IPS-15b (cell line): ENCODE measurements at regions not wholly inside any gene's neighbourhood (a gene's known extent, or its start where the extent isn't known, plus 50 kb on each side); places are given as distances from the start of the nearest gene placed in this dataset.
"Not testable (repeated sequence)": the region's sequence is repeated elsewhere in the genome, so short reads cannot be mapped to it uniquely, and the experiment has no call there.

Experiments
- H3K27me3 ChIP-seq: one replicate; pipeline ENCODE4 v1.6.1; 2013; ENCODE audit warnings: low read length; ENCODE audit not compliant: control insufficient read depth, insufficient read depth
- H3K36me3 ChIP-seq: one replicate; pipeline ENCODE4 v1.6.1; 2013; ENCODE audit warnings: low read length; ENCODE audit not compliant: control insufficient read depth, insufficient read depth
- H3K4me1 ChIP-seq: one replicate; pipeline ENCODE4 v1.6.1; 2013; ENCODE audit warnings: mild to moderate bottlenecking, low read length; ENCODE audit not compliant: control insufficient read depth, insufficient read depth
- H3K4me3 ChIP-seq: one replicate; pipeline ENCODE4 v1.5.1; 2013; ENCODE audit warnings: low read depth, low read length
- H3K9ac ChIP-seq: one replicate; pipeline ENCODE4 v1.6.1; 2013; ENCODE audit warnings: low read depth, mild to moderate bottlenecking, low read length
- H3K9me3 ChIP-seq: one replicate; pipeline ENCODE4 v1.6.1; 2013; ENCODE audit warnings: mild to moderate bottlenecking, low read length; ENCODE audit not compliant: control insufficient read depth, insufficient read depth

DNA sequence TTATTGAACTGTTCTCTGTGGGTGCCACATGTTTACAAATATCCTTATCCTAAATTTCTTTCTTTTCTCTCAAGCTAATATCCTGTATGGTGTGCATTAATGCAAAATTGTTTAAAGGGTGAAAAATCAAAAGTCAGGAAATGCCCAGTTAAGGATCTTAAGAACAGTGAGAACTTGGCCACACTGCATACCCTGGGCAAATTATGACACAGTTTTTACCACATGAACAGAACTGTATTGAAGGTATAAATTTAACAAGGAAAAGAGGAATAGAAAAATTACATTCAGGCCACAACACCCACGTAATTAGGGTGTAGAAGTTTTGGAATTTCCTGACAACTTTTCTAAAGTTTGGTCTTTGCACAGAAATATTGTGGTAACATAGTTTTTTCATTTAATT is 94.4 kb upstream of the HCCS start:
- peaks cover 3% of the 10 kb centered on the region for H3K9me3 ChIP-seq
- no peaks in the 10 kb centered on the region for H3K36me3 ChIP-seq
- no peak overlapping the region for H3K4me3 ChIP-seq

DNA sequence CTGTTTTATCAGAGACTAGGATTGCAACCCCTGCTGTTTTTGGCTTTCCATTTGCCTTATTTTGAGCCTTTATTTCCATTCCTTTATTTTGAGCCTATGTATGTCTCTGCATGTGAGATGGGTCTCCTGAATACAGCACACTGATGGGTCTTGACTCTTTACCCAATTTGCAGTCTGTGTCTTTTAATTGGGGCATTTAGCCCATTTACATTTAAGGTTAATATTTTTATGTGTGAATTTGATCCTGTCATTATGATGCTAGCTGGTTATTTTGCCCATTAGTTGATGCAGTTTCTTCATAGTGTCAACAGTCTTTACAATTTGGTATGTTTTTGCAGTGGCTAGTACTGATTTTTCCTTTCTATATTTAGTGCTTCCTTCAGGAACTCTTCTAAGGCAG is 88.5 kb upstream of the HCCS start:
- H3K4me1 ChIP-seq, result not testable (repeated sequence)

More for the DNA sequence above, 94.4 kb upstream of the HCCS start:
- no peaks in the 10 kb centered on the region for H3K4me1 ChIP-seq
- no peaks in the 10 kb centered on the region for H3K27me3 ChIP-seq
- H3K9ac ChIP-seq, result no peak overlapping the region

DNA sequence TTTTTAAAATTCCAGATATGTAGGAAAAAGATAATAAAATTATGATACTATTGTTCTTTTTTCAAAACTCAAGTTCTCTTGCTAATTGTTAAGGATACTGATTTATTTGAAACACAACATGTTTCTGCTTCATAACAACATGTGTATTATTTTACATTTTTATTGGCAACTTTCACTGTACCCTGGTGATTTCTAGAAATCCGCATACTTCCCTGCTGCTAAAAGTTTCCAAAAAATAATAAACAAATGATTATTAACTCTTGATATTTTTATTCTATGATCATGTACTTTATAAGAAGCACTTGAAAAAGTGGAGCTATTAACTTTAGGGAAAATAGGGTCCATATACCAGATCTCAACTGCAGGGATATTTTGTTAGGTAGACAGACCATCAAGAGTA is 71.2 kb upstream of the HCCS start:
- no peaks in the 10 kb centered on the region for H3K36me3 ChIP-seq
- no peaks in the 10 kb centered on the region for H3K4me1 ChIP-seq
- H3K27me3 ChIP-seq, result no peaks in the 10 kb centered on the region

More for the DNA sequence above, 88.5 kb upstream of the HCCS start:
- not testable (repeated sequence) for H3K9ac ChIP-seq, H3K27me3 ChIP-seq, H3K4me3 ChIP-seq, H3K36me3 ChIP-seq, H3K9me3 ChIP-seq

DNA sequence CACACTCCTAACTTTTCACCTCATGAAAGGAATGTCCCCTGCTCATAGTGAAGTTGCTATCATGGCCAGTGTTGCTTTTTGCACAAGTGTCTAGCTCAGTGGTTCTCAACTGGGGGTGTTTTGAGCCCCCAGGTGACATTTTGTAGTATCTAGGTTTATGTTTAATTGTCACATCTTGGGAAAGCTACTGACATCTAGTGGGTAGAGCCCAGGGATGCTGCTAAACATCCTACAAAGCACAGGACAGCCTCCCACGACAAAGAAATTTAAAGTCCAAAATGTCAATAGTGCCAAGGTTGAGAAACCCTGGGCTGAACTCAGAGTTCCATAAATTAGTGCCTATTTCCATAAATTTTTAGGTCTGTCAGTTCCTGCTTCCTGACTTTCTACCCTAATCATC is 70.7 kb upstream of the HCCS start:
- Histone ChIP-seq H3K4me3 (no peak overlapping the region), H3K4me1 (no peaks in the 10 kb centered on the region), H3K27me3 (no peaks in the 10 kb centered on the region), H3K9ac (no peak overlapping the region), H3K9me3 (no peaks in the 10 kb centered on the region), H3K36me3 (no peaks in the 10 kb centered on the region)

More for the DNA sequence above, 71.2 kb upstream of the HCCS start:
- H3K9me3 ChIP-seq, result no peaks in the 10 kb centered on the region
- H3K9ac ChIP-seq, result no peak overlapping the region
- no peak overlapping the region for H3K4me3 ChIP-seq

DNA sequence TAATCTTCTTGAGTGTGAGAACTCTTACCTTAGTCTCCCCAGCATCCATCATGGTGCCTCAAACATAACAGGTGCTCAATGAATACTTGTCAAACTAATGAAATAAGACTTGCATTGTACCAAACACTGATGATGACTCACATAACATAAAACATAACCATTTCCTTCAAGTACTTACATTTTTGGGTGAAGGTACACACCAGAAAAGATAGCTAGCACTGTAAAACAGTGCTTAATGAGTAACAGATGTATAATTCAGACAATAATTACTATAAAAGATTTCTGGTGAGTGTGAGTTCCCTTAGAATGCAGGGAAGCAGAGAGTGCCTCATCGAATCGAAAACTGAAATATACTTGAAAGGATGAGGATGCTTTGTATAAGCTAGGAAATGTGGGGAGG is 70.1 kb upstream of the HCCS start:
- Histone ChIP-seq H3K27me3 (no peaks in the 10 kb centered on the region), H3K4me1 (no peaks in the 10 kb centered on the region), H3K9ac (no peak overlapping the region), H3K4me3 (no peak overlapping the region), H3K9me3 (no peaks in the 10 kb centered on the region), H3K36me3 (no peaks in the 10 kb centered on the region)

DNA sequence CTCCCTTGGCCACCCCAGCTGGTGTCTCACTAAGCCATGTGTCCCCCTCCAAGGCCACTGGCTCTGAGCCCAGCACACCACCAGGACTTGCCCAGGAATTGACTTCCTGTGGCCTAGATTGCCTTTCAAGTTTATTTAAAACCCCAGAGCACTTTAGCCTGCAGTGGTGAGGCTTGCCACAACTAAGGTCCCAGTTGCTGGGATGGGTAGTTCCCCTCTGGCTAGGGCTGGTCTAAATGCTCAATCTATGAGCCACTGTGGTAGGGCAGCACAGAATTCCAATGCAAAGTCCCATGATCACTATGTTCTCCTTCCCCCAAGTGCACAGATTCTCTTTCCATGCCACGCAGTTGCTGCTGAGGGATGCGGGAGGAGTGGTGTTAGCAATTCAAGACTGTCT is 61.1 kb upstream of the HCCS start:
- no peak overlapping the region for H3K4me3 ChIP-seq
- no peak overlapping the region for H3K9ac ChIP-seq
- H3K36me3 ChIP-seq, result no peaks in the 10 kb centered on the region
- no peaks in the 10 kb centered on the region for H3K4me1 ChIP-seq
- no peaks in the 10 kb centered on the region for H3K27me3 ChIP-seq
- H3K9me3 ChIP-seq, result no peaks in the 10 kb centered on the region

DNA sequence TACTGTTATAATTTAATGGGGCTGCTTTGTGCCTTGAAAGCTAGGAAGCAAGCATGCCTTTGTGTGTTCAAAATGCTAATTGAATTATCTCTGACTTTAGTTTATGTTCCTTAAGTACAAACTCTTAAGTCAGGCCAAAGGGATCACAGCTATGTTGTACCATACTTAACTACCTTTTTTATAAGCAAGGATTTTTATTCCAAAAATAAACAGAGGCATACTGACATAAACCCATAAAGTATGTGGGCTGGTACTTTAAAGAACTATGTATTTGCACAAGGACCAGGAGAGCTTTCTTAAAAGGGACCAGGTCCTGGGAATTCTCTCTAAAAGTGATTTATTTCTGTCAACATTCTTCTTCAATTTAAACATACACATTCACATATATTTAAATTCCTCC is 57.8 kb upstream of the HCCS start:
- Histone ChIP-seq H3K9ac (no peak overlapping the region), H3K36me3 (no peaks in the 10 kb centered on the region), H3K4me1 (no peaks in the 10 kb centered on the region), H3K27me3 (no peaks in the 10 kb centered on the region), H3K4me3 (no peak overlapping the region), H3K9me3 (peaks cover under 1% of the 10 kb centered on the region)

DNA sequence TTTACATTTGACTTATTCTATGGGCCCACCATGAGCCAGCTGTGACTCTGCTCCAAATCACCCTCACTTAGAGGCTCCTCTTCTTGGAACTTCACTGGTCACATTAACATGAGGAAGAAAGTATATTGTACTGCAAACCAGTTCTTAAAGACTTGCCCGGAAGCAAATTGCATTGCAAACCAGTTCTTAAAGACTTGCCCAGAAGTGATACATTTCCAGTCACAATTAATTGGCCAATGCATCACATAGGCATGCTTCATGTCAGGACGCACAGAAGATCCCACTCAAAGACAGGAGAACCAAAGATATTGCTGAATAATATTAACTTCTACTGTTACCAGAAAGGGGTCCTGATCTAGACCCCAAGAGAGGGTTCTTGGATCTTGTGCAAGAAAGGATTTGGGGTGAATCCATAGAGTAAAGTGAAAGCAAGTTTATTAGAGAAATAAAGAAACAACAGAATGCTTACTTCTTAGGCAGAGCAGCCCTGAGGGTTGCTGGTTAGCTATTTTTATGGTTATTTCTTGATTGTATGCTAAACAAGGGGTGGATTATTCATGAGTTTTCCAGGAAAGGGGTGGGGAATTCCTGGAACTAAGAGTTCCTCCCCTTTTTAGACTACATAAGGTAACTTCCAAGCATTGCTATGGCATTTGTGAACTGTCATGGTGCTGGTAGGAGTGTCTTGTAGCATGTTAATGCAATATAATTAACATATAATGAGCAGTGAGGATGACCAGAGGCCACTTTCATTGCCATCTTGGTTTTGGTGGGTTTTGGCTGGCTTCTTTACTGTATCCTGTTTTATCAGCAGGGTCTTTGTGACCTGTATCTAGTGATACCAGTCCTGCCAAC is 54.6 kb upstream of the HCCS start:
- peaks cover 5% of the 10 kb centered on the region for H3K9me3 ChIP-seq
- H3K4me3 ChIP-seq, result no peak overlapping the region
- no peak overlapping the region for H3K9ac ChIP-seq
- H3K27me3 ChIP-seq, result no peaks in the 10 kb centered on the region
- H3K4me1 ChIP-seq, result no peaks in the 10 kb centered on the region
- no peaks in the 10 kb centered on the region for H3K36me3 ChIP-seq

DNA sequence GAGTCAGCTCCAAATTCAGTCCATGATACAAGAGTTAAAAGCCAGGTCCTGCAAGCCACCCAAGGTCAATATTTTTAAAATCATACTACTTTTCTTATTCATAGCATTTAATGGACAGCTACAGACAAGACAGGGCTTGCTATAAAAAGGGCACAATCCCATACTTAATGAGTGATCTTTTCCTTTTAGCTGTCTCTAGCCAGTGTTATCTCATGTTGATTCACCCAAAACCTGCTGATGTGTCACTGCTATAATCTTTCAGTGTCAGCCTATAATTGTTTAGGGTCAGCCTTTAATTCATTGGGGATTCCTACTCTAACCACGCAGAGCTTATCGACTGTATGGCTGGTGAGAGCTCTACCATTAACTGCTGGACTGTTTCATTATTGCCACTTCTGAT is 51.2 kb upstream of the HCCS start:
- H3K36me3 ChIP-seq, result no peaks in the 10 kb centered on the region
- no peaks in the 10 kb centered on the region for H3K27me3 ChIP-seq
- H3K9ac ChIP-seq, result no peak overlapping the region
- H3K4me1 ChIP-seq, result no peaks in the 10 kb centered on the region
- H3K9me3 ChIP-seq, result peaks cover 5% of the 10 kb centered on the region
- no peak overlapping the region for H3K4me3 ChIP-seq
